ENCODE measurements at regions not wholly inside any gene's neighbourhood (a gene's known extent, or its start where the extent isn't known, plus 50 kb on each side); places are given as distances from the start of the nearest gene placed in this dataset.

DNA sequence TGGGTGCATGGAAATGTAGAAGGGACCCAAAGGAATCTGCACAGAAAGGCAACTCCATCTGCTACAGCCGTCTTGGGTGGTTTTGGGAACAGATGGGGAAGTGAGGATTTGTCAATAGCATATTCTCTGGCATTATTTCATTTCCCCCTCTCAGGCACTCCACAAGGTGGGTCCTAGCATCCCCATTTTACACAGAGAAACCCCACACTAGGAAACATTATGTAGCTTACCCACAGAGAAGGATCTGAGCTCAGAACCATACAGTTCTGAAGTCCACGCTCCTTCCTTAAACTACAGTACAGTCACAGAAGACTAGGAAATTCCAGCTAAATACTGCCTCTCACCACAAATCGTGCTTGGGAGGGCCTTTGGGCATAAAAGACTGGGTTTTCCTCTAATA, 61.2 kb upstream of the CTNNB1 start:
- H3K27ac ChIP-seq = no peak overlapping the region
- DNase-seq = no peak
- H3K9me2 ChIP-seq (ENCODE audit: insufficient read depth) = no peaks in the 10 kb centered on the region
- in situ Hi-C loops (cut with MboI) = no loop called here
- H2AFZ ChIP-seq = no peak overlapping the region
- H4K20me1 ChIP-seq (ENCODE audit: insufficient read depth) = no peaks in the 10 kb centered on the region
- H3K36me3 ChIP-seq (ENCODE audit: low read depth) = no peaks in the 10 kb centered on the region
- H3K9ac ChIP-seq = no peak overlapping the region
- 25 to 27% methylated on average over 3 of the region's 3 CpGs for WGBS, 2 experiments (ENCODE audit: low coverage in 1 of 2, low lambda C conversion rate in 2 of 2, missing lambda C conversion rate in 2 of 2)
- H3K79me2 ChIP-seq (ENCODE audit: insufficient read depth) = no peaks in the 10 kb centered on the region
- no peak overlapping the region for H3K4me3 ChIP-seq
- no peaks in the 10 kb centered on the region for H3F3A ChIP-seq (ENCODE audit: insufficient read depth)
- TF ChIP-seq EZH2phosphoT487 (IDR thresholded peaks at IDR 0.05; ENCODE audit: insufficient read depth, low read depth) (no peak), EZH2 (IDR thresholded peaks at IDR 0.05; ENCODE audit: insufficient read depth, poor library complexity, severe bottlenecking) (no peak)
- H3K4me2 ChIP-seq (ENCODE audit: unreplicated experiment) = no peak overlapping the region
- H3K27me3 ChIP-seq (replicated peaks; ENCODE audit: insufficient read depth) = no peaks in the 10 kb centered on the region; the same call in 1 of the 2 replicates
- H3K9me3 ChIP-seq (ENCODE audit: low read depth) = no peaks in the 10 kb centered on the region
- H3K4me1 ChIP-seq (ENCODE audit: insufficient read depth) = no peaks in the 10 kb centered on the region

DNA sequence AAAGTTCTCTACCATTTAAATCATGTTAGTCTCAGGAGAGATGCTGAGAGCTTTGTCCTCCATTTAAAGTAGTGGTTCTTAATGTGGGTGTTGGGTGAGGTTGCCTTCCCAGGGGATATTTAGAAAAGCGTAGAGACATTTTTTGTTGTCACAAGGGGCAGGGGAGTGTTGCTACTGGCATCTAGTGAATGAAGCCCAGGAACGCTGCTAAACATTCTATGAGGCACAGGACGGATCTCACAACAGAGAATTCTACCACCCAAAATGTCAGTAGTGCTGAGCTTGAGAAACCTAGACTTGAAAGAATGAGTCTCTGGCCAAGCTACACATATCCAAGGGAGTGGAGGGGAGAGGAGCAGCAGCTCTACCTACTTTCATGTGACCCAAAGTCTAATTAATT, 60.7 kb upstream of the CTNNB1 start:
- TF ChIP-seq EZH2 (IDR thresholded peaks at IDR 0.05; ENCODE audit: insufficient read depth, poor library complexity, severe bottlenecking) (no peak), EZH2phosphoT487 (IDR thresholded peaks at IDR 0.05; ENCODE audit: insufficient read depth, low read depth) (no peak)
- no peak for DNase-seq
- H2AFZ ChIP-seq = no peak overlapping the region
- H3K9me3 ChIP-seq (ENCODE audit: low read depth) = no peaks in the 10 kb centered on the region
- no peak overlapping the region for H3K9ac ChIP-seq
- H3F3A ChIP-seq (ENCODE audit: insufficient read depth) = no peaks in the 10 kb centered on the region
- H3K4me3 ChIP-seq = no peak overlapping the region
- no peak overlapping the region for H3K4me2 ChIP-seq (ENCODE audit: unreplicated experiment)
- H3K9me2 ChIP-seq (ENCODE audit: insufficient read depth) = no peaks in the 10 kb centered on the region
- H3K36me3 ChIP-seq (ENCODE audit: low read depth) = no peaks in the 10 kb centered on the region
- in situ Hi-C loops (cut with MboI) = no loop called here
- H3K4me1 ChIP-seq (ENCODE audit: insufficient read depth) = no peaks in the 10 kb centered on the region
- H3K79me2 ChIP-seq (ENCODE audit: insufficient read depth) = no peaks in the 10 kb centered on the region
- WGBS, 2 experiments (ENCODE audit: low coverage in 1 of 2, low lambda C conversion rate in 2 of 2, missing lambda C conversion rate in 2 of 2) = 26 to 41% methylated on average over 3 of the region's 3 CpGs
- H3K27me3 ChIP-seq (replicated peaks; ENCODE audit: insufficient read depth) = no peaks in the 10 kb centered on the region; the same call in 1 of the 2 replicates
- no peaks in the 10 kb centered on the region for H4K20me1 ChIP-seq (ENCODE audit: insufficient read depth)
- H3K27ac ChIP-seq = no peak overlapping the region

DNA sequence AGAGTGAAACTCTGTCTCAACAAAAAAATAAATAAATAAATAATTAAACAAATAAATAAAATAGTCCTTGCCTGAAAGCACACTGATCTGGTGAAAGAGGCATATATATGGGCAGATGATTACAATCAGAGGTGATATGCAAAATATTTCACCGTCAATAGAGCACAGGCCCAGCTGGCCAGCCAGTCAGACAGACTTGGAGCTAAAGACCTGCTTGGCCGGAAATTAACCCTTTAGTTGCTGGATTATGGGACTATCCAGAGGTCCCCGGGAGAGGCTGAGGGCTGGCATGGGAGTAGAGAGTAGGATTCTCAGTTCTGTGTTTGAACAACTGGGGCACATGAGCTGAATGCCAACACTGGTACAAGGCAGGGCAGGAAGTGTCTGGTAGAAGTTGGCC, 59.1 kb upstream of the CTNNB1 start:
- no peak for TF ChIP-seq EZH2phosphoT487 (IDR thresholded peaks at IDR 0.05; ENCODE audit: insufficient read depth, low read depth)
- TF ChIP-seq EZH2 (IDR thresholded peaks at IDR 0.05; ENCODE audit: insufficient read depth, poor library complexity, severe bottlenecking) = no peak
- Histone ChIP-seq H3K36me3 (ENCODE audit: low read depth) (no peaks in the 10 kb centered on the region), H3K4me3 (no peak overlapping the region), H3K9ac (no peak overlapping the region), H3K4me2 (ENCODE audit: unreplicated experiment) (no peak overlapping the region), H3F3A (ENCODE audit: insufficient read depth) (no peaks in the 10 kb centered on the region), H4K20me1 (ENCODE audit: insufficient read depth) (no peaks in the 10 kb centered on the region), H3K9me3 (ENCODE audit: low read depth) (no peaks in the 10 kb centered on the region), H3K27ac (no peak overlapping the region), H3K4me1 (ENCODE audit: insufficient read depth) (no peaks in the 10 kb centered on the region), H2AFZ (no peak overlapping the region), H3K79me2 (ENCODE audit: insufficient read depth) (no peaks in the 10 kb centered on the region), H3K9me2 (ENCODE audit: insufficient read depth) (no peaks in the 10 kb centered on the region), H3K27me3 (replicated peaks; ENCODE audit: insufficient read depth) (no peaks in the 10 kb centered on the region; the same call in 1 of the 2 replicates)
- WGBS, 2 experiments (ENCODE audit: low coverage in 1 of 2, low lambda C conversion rate in 2 of 2, missing lambda C conversion rate in 2 of 2) = 35 to 38% methylated on average over 3 of the region's 3 CpGs
- no peak for DNase-seq
- in situ Hi-C loops (cut with MboI) = no loop called here

DNA sequence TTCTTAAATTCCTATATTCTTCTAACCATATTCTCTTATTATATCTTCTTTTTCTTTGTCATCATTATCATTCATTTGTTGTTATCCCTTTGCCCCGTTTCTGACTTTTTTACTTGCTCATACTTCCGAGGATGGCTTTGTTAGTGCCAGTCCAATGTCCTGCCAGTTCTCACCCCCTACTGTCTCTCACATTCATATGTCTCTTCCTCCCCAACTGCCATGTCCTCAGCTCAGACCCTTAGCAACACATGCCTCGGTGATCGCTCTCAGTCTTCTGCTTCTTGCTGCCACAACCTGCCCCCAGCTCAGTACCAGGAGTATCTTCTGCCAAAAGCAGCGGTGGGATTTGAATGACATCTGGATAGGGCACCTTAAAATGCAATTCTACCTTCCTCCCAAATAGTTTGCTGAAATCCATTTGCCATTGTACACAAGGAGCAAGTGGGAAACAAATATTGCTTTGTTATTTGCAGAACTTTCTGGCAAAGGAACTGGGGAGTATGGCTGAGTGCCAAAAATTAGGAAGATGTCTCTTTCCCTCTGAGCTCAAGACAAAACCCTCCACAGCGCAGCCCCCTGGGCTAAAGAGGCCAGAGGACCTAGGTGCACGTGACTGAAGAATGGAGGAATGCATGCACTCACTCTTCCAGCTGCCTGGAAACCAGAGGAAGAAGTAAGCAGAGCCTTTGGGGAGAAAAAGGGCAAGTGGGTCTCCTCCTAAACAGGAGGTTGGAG, 57.7 kb upstream of the CTNNB1 start:
- Histone ChIP-seq H3K27me3 (replicated peaks; ENCODE audit: insufficient read depth) (no peaks in the 10 kb centered on the region; the same call in 1 of the 2 replicates), H3F3A (ENCODE audit: insufficient read depth) (no peaks in the 10 kb centered on the region), H3K4me2 (ENCODE audit: unreplicated experiment) (no peak overlapping the region), H3K9me3 (ENCODE audit: low read depth) (no peaks in the 10 kb centered on the region), H3K4me3 (no peak overlapping the region), H4K20me1 (ENCODE audit: insufficient read depth) (no peaks in the 10 kb centered on the region), H3K36me3 (ENCODE audit: low read depth) (no peaks in the 10 kb centered on the region), H3K27ac (no peak overlapping the region), H2AFZ (no peak overlapping the region), H3K4me1 (ENCODE audit: insufficient read depth) (no peaks in the 10 kb centered on the region), H3K9ac (no peak overlapping the region), H3K9me2 (ENCODE audit: insufficient read depth) (no peaks in the 10 kb centered on the region), H3K79me2 (ENCODE audit: insufficient read depth) (no peaks in the 10 kb centered on the region)
- TF ChIP-seq EZH2 (IDR thresholded peaks at IDR 0.05; ENCODE audit: insufficient read depth, poor library complexity, severe bottlenecking) (no peak), EZH2phosphoT487 (IDR thresholded peaks at IDR 0.05; ENCODE audit: insufficient read depth, low read depth) (no peak)
- no peak for DNase-seq
- 32 to 45% methylated on average over 7 of the region's 7 CpGs for WGBS, 2 experiments (ENCODE audit: low coverage in 1 of 2, low lambda C conversion rate in 2 of 2, missing lambda C conversion rate in 2 of 2)
- in situ Hi-C loops (cut with MboI) = no loop called here
